COLO668 (cell line): ENCODE measurements at regions not wholly inside any gene's neighbourhood (a gene's known extent, or its start where the extent isn't known, plus 50 kb on each side); places are given as distances from the start of the nearest gene placed in this dataset.

Experiments used
- DNase-seq: peaks from one replicate; lab custom pipeline; 2025; ENCODE audit not compliant: unreplicated experiment; lab: John Stamatoyannopoulos, UW

GRCh38 chr12:77578466-77579220 is 252.1 kb upstream of the NAV3 start:
- no peak for DNase-seq

GRCh38 chr12:77577791-77578190 is 252.9 kb upstream of the NAV3 start:
- no peak for DNase-seq

GRCh38 chr12:77575376-77575919 is 255.2 kb upstream of the NAV3 start:
- no peak for DNase-seq

- DNase-seq: no peak
Measured at GRCh38 chr12:77572371-77572770, 258.3 kb upstream of the NAV3 start.

- DNase-seq: no peak
Measured at GRCh38 chr12:77571768-77572167, 258.9 kb upstream of the NAV3 start.

GRCh38 chr12:77571127-77571526 is 259.6 kb upstream of the NAV3 start:
- DNase-seq: no peak

- no peak for DNase-seq
Measured at GRCh38 chr12:77569876-77570275, 260.8 kb upstream of the NAV3 start.

GRCh38 chr12:77560714-77561113 is 270.0 kb upstream of the NAV3 start:
- DNase-seq: no peak

GRCh38 chr12:77559400-77560074 is 271.2 kb upstream of the NAV3 start:
- no peak for DNase-seq

GRCh38 chr12:77555074-77555473 is 275.6 kb upstream of the NAV3 start:
- no peak for DNase-seq

- DNase-seq: no peak
Measured at GRCh38 chr12:77553976-77554619, 276.6 kb upstream of the NAV3 start.

GRCh38 chr12:77549383-77550128 is 281.1 kb upstream of the NAV3 start:
- DNase-seq: no peak

GRCh38 chr12:77548797-77549196 is 281.9 kb upstream of the NAV3 start:
- DNase-seq: no peak

GRCh38 chr12:77540097-77540496 is 290.6 kb upstream of the NAV3 start:
- no peak for DNase-seq

- DNase-seq: no peak
Measured at GRCh38 chr12:77537663-77538062, 293.0 kb upstream of the NAV3 start.

- DNase-seq: no peak
Measured at GRCh38 chr12:77535734-77536133, 295.0 kb upstream of the NAV3 start.

GRCh38 chr12:77531912-77532311 is 298.8 kb upstream of the NAV3 start:
- DNase-seq: no peak

- DNase-seq: no peak
Measured at GRCh38 chr12:77522247-77522646, 308.4 kb upstream of the NAV3 start.

- DNase-seq: no peak
Measured at GRCh38 chr12:77521508-77522115, 309.1 kb upstream of the NAV3 start.

- no peak for DNase-seq
Measured at GRCh38 chr12:77514511-77514910, 316.2 kb upstream of the NAV3 start.

- DNase-seq: no peak
Measured at GRCh38 chr12:77510985-77511384, 319.7 kb upstream of the NAV3 start.
